DND-41 (cell line): ENCODE measurements at regions not wholly inside any gene's neighbourhood (a gene's known extent, or its start where the extent isn't known, plus 50 kb on each side); places are given as distances from the start of the nearest gene placed in this dataset.
"Not testable (repeated sequence)": the region's sequence is repeated elsewhere in the genome, so short reads cannot be mapped to it uniquely, and the experiment has no call there.

Experiments used
- ATAC-seq: fragments of 200-7000 bp; cut with Tn5 transposase; 3 replicates; pipeline ENCODE4 v1.9.1; 2021; ENCODE audit warnings: low read depth; ENCODE audit not compliant: insufficient read depth
- DNase-seq: peaks from one replicate; pipeline ENCODE4 v3.0.0-alpha.2; 2020
- H2AFZ ChIP-seq: 2 replicates; pipeline ENCODE4 v1.6.0; 2012; ENCODE audit warnings: low read depth, low read length
- H3K27ac ChIP-seq: 2 replicates; pipeline ENCODE4 v1.5.1; 2012; ENCODE audit warnings: low read length, inconsistent platforms
- H3K27me3 ChIP-seq: fragments of 200-600 bp; sonication (generic); 2 replicates; pipeline ENCODE4 v1.6.0; 2012; ENCODE audit warnings: low read length, mild to moderate bottlenecking, inconsistent platforms; ENCODE audit not compliant: insufficient read depth, poor library complexity
- H3K36me3 ChIP-seq: 2 replicates; pipeline ENCODE4 v1.5.1; 2012; ENCODE audit warnings: low read length, inconsistent platforms; ENCODE audit not compliant: insufficient read depth
- H3K4me1 ChIP-seq: 2 replicates; pipeline ENCODE4 v1.5.1; 2012; ENCODE audit warnings: mild to moderate bottlenecking, low read length; ENCODE audit not compliant: insufficient read depth
- H3K4me2 ChIP-seq: 2 replicates; pipeline ENCODE4 v1.6.0; 2012; ENCODE audit warnings: mild to moderate bottlenecking, moderate library complexity, low read length, inconsistent platforms; ENCODE audit not compliant: insufficient read depth
- H3K4me3 ChIP-seq, 2 experiments: fragments of 200-600 bp in 1 of 2; shearing (Covaris generic) in 1 of 2; 2 replicates each; pipeline ENCODE4 v1.5.1; 2012 to 2016; ENCODE audit warnings: inconsistent platforms in 2 of 2, low read length in 2 of 2, mild to moderate bottlenecking in 2 of 2, low read depth in 1 of 2, moderate library complexity in 1 of 2
- H3K79me2 ChIP-seq: 2 replicates; pipeline ENCODE4 v1.6.0; 2012; ENCODE audit warnings: low read length, inconsistent platforms; ENCODE audit not compliant: insufficient read depth
- H3K9ac ChIP-seq: 2 replicates; pipeline ENCODE4 v1.6.0; 2012; ENCODE audit warnings: low read depth, mild to moderate bottlenecking, inconsistent platforms, low read length, moderate library complexity
- H3K9me3 ChIP-seq: 2 replicates; pipeline ENCODE4 v1.5.1; 2012; ENCODE audit warnings: low read length, moderate library complexity, mild to moderate bottlenecking, inconsistent platforms; ENCODE audit not compliant: insufficient read depth, severe bottlenecking
- H4K20me1 ChIP-seq: 2 replicates; pipeline ENCODE4 v1.6.0; 2012; ENCODE audit warnings: low read length; ENCODE audit not compliant: insufficient read depth
- CTCF ChIP-seq: IDR thresholded peaks from 2 replicates; pipeline ENCODE4 v1.5.1; 2012; ENCODE audit warnings: borderline replicate concordance, low read length, moderate library complexity, mild to moderate bottlenecking; ENCODE audit not compliant: poor library complexity, severe bottlenecking; ENCODE audit errors: extremely low read depth
- EZH2 ChIP-seq: IDR thresholded peaks from 3 replicates; pipeline ENCODE4 v1.6.1; 2012; ENCODE audit warnings: borderline replicate concordance, low read depth, mild to moderate bottlenecking, moderate library complexity, low read length, inconsistent platforms; ENCODE audit not compliant: severe bottlenecking

- Histone ChIP-seq H3K9ac (no peak overlapping the region), H3K4me1 (no peaks in the 10 kb centered on the region), H3K9me3 (no peaks in the 10 kb centered on the region), H2AFZ (no peak overlapping the region), H3K27ac (no peak overlapping the region), H3K36me3 (no peaks in the 10 kb centered on the region), H3K27me3 (no peaks in the 10 kb centered on the region), H3K4me3 (no peak overlapping the region), H3K4me2 (no peak overlapping the region), H3K79me2 (no peaks in the 10 kb centered on the region), H4K20me1 (no peaks in the 10 kb centered on the region)
- DNase-seq, result no peak
- TF ChIP-seq EZH2 (no peak), CTCF (no peak)
- no peak for ATAC-seq
Measured at GRCh38 chr6:119407156-119407555, 57.6 kb upstream of the MAN1A1 start.

GRCh38 chr6:119405114-119405513 is 55.6 kb upstream of the MAN1A1 start:
- H3K27me3 ChIP-seq, H3K4me1 ChIP-seq, H3K4me3 ChIP-seq, H3K9me3 ChIP-seq, DNase-seq, ATAC-seq, H3K27ac ChIP-seq, H4K20me1 ChIP-seq, H3K4me2 ChIP-seq, H3K36me3 ChIP-seq, H2AFZ ChIP-seq, H3K79me2 ChIP-seq, H3K9ac ChIP-seq: not testable (repeated sequence)
